ENCODE measurements at regions not wholly inside any gene's neighbourhood (a gene's known extent, or its start where the extent isn't known, plus 50 kb on each side); places are given as distances from the start of the nearest gene placed in this dataset.

DNA sequence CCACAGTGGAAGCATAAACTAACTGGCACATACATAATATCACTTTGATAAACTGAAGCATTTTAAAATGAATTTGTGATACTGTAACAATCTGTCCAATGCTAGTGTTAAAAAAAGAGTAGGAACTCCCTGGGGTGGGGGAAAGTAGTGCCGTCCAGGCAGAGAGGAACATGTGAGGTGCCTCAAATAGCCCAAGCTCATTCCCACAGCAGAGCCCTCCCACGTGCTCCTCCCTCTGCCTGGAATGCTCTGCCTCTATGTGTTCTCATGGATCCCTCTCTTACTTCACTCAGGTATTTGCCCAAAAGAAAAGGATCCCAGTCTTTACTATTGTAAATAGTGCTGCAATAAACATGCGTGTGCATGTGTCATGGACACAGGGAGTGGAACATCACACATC lies 188.1 kb downstream of the NHLRC3 start:
- Histone ChIP-seq H3K4me3 (ENCODE audit: insufficient read depth, low read length, poor library complexity, severe bottlenecking) (no peak overlapping the region), H3K9ac (ENCODE audit: low read length) (no peak overlapping the region), H3K36me3 (ENCODE audit: low read length) (no peaks in the 10 kb centered on the region), H3K27ac (ENCODE audit: low read depth, low read length) (no peak overlapping the region), H3K79me2 (ENCODE audit: insufficient read depth, low read length) (no peaks in the 10 kb centered on the region), H3K9me3 (ENCODE audit: insufficient read depth, low read length) (no peaks in the 10 kb centered on the region), H3K27me3 (ENCODE audit: low read length) (no peaks in the 10 kb centered on the region), H3K9me2 (replicated peaks; ENCODE audit: insufficient read depth, low read length) (no peaks in the 10 kb centered on the region), H3K4me2 (ENCODE audit: low read depth, low read length, poor library complexity, severe bottlenecking) (no peak overlapping the region), H2AFZ (ENCODE audit: low read depth, low read length, severe bottlenecking) (no peak overlapping the region), H3F3A (ENCODE audit: insufficient read depth) (no peaks in the 10 kb centered on the region), H4K20me1 (ENCODE audit: low read depth, low read length) (no peaks in the 10 kb centered on the region)
- TF ChIP-seq EZH2phosphoT487 (conservative IDR thresholded peaks at IDR 0.05; ENCODE audit: low read length) (no peak), CTCF (IDR thresholded peaks at IDR 0.05; ENCODE audit: insufficient read depth, low read length, poor library complexity, severe bottlenecking) (no peak)

- no peak overlapping the region for H2AFZ ChIP-seq (ENCODE audit: low read depth, low read length, severe bottlenecking)
- H3K9me2 ChIP-seq (replicated peaks; ENCODE audit: insufficient read depth, low read length), result no peaks in the 10 kb centered on the region
- no peak overlapping the region for H3K4me3 ChIP-seq (ENCODE audit: insufficient read depth, low read length, poor library complexity, severe bottlenecking)
- TF ChIP-seq CTCF (IDR thresholded peaks at IDR 0.05; ENCODE audit: insufficient read depth, low read length, poor library complexity, severe bottlenecking) (no peak), EZH2phosphoT487 (conservative IDR thresholded peaks at IDR 0.05; ENCODE audit: low read length) (no peak)
- H3K4me2 ChIP-seq (ENCODE audit: low read depth, low read length, poor library complexity, severe bottlenecking), result no peak overlapping the region
- H3K9me3 ChIP-seq (ENCODE audit: insufficient read depth, low read length), result no peaks in the 10 kb centered on the region
- H3F3A ChIP-seq (ENCODE audit: insufficient read depth), result no peaks in the 10 kb centered on the region
- H3K36me3 ChIP-seq (ENCODE audit: low read length), result no peaks in the 10 kb centered on the region
- no peak overlapping the region for H3K9ac ChIP-seq (ENCODE audit: low read length)
- H4K20me1 ChIP-seq (ENCODE audit: low read depth, low read length), result no peaks in the 10 kb centered on the region
- H3K27ac ChIP-seq (ENCODE audit: low read depth, low read length), result no peak overlapping the region
- H3K79me2 ChIP-seq (ENCODE audit: insufficient read depth, low read length), result no peaks in the 10 kb centered on the region
- 0 out of 2 replicates have a peak, but pooled peaks cover 2% of the 10 kb centered on the region for H3K27me3 ChIP-seq (ENCODE audit: low read length)
Measured at GRCh38 chr13:39232401-39232980, 194.2 kb downstream of the NHLRC3 start.

DNA sequence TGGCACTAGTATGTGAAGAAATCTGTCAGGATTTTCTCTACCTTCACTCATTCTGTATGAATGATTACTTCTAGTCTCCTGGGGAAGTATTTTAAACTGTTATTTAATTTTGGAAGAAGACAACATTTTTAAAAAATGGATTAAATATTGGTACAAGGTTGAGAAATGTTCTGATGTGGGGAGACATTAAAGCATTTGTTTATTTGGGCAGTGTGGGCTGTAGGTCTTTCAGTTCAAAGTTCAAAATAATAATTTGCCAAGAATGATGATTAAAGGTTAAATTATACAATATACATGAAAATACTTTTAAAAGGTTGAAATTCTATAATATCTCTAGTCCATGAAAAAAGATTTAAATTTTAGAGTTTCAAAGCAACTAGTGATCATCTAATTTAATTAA lies 194.7 kb downstream of the NHLRC3 start:
- H3K79me2 ChIP-seq (ENCODE audit: insufficient read depth, low read length), result no peaks in the 10 kb centered on the region
- H4K20me1 ChIP-seq (ENCODE audit: low read depth, low read length), result no peaks in the 10 kb centered on the region
- no peak overlapping the region for H3K9ac ChIP-seq (ENCODE audit: low read length)
- H3K36me3 ChIP-seq (ENCODE audit: low read length), result no peaks in the 10 kb centered on the region
- no peaks in the 10 kb centered on the region for H3F3A ChIP-seq (ENCODE audit: insufficient read depth)
- H3K9me2 ChIP-seq (replicated peaks; ENCODE audit: insufficient read depth, low read length), result no peaks in the 10 kb centered on the region
- TF ChIP-seq EZH2phosphoT487 (conservative IDR thresholded peaks at IDR 0.05; ENCODE audit: low read length) (no peak), CTCF (IDR thresholded peaks at IDR 0.05; ENCODE audit: insufficient read depth, low read length, poor library complexity, severe bottlenecking) (no peak)
- no peaks in the 10 kb centered on the region for H3K9me3 ChIP-seq (ENCODE audit: insufficient read depth, low read length)
- 0 out of 2 replicates have a peak, but pooled peaks cover 2% of the 10 kb centered on the region for H3K27me3 ChIP-seq (ENCODE audit: low read length)
- H3K4me3 ChIP-seq (ENCODE audit: insufficient read depth, low read length, poor library complexity, severe bottlenecking), result no peak overlapping the region
- no peak overlapping the region for H2AFZ ChIP-seq (ENCODE audit: low read depth, low read length, severe bottlenecking)
- no peak overlapping the region for H3K27ac ChIP-seq (ENCODE audit: low read depth, low read length)
- no peak overlapping the region for H3K4me2 ChIP-seq (ENCODE audit: low read depth, low read length, poor library complexity, severe bottlenecking)

Measured in SU-DHL-6 (cell line).